Activated CD4-positive, alpha-beta T cell treated with anti-CD3 and anti-CD28 coated beads, Interleukin-2, amount 10 ng/mL, durations not matched to agents 24 days and 14 days (primary cell): ENCODE measurements at regions not wholly inside any gene's neighbourhood (a gene's known extent, or its start where the extent isn't known, plus 50 kb on each side); places are given as distances from the start of the nearest gene placed in this dataset.
A peak's percentile ranks its signal among the peaks of the same experiment; 100 is the strongest.

Experiments
- DNase-seq: peaks from one replicate; pipeline ENCODE4 v3.0.0; 2022
- H3K27ac Mint-ChIP-seq: one replicate; pipeline ENCODE4 v1.8.0; 2022; ENCODE audit warnings: mild to moderate bottlenecking, mixed read lengths
- H3K27me3 Mint-ChIP-seq: one replicate; pipeline ENCODE4 v1.8.0; 2022; ENCODE audit warnings: mixed read lengths
- H3K36me3 Mint-ChIP-seq: one replicate; pipeline ENCODE4 v1.8.0; 2022; ENCODE audit warnings: low read depth, mild to moderate bottlenecking, mixed read lengths
- H3K4me1 Mint-ChIP-seq: one replicate; pipeline ENCODE4 v1.8.0; 2021; ENCODE audit warnings: mixed read lengths
- H3K4me3 Mint-ChIP-seq: one replicate; pipeline ENCODE4 v1.8.0; 2022; ENCODE audit warnings: mild to moderate bottlenecking, moderate library complexity, mixed read lengths
- H3K9me3 Mint-ChIP-seq: one replicate; pipeline ENCODE4 v1.8.0; 2021; ENCODE audit warnings: mixed read lengths
- intact Hi-C: fragments of 100-400 bp; cut with micrococcal nuclease; formaldehyde crosslinking; loops from one replicate; pipeline ENCODE4 v1.15.1; 2023

DNA sequence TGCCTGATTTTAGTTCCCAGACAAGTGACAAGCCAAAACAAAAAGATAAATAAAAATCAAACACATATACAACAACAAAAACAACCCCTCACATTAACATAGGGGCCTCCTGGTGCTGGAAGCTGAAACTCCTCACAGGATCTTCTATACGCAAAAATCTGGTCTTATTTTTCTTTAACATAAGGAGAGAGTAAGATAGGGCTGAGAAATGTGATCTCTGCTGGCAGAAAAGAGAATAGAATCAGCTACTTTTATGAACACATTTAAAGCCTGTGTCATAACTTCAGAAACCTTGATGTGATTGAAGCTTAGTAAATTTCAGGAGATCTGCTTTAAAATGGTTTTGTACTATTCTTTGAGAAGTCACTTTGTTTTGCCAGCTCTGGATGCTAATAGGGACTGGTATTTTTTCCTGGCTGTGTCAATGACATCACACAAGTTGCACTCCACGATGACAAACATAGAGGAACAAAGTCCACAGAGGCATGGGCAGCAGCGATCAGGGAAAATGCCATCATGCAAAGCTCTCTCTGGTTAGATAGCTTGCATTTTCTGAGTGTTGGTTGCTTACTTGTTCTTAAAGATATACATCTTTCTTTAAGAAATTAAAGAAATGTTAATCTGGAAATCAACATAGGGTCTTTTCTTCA lies 176.6 kb upstream of the SP4 start:
- intact Hi-C loops, result loop anchor here (5.0 to 10.0 kb wide), 3 partner anchors 469 to 834 kb away; no protein-coding TSS in a partner anchor
- Mint-ChIP-seq H3K27ac (no peak overlapping the region), H3K27me3 (peaks cover 69% of the 10 kb centered on the region), H3K4me1 (peaks cover 8% of the 10 kb centered on the region), H3K9me3 (no peaks in the 10 kb centered on the region), H3K4me3 (no peak overlapping the region), H3K36me3 (no peaks in the 10 kb centered on the region)
- no peak for DNase-seq

DNA sequence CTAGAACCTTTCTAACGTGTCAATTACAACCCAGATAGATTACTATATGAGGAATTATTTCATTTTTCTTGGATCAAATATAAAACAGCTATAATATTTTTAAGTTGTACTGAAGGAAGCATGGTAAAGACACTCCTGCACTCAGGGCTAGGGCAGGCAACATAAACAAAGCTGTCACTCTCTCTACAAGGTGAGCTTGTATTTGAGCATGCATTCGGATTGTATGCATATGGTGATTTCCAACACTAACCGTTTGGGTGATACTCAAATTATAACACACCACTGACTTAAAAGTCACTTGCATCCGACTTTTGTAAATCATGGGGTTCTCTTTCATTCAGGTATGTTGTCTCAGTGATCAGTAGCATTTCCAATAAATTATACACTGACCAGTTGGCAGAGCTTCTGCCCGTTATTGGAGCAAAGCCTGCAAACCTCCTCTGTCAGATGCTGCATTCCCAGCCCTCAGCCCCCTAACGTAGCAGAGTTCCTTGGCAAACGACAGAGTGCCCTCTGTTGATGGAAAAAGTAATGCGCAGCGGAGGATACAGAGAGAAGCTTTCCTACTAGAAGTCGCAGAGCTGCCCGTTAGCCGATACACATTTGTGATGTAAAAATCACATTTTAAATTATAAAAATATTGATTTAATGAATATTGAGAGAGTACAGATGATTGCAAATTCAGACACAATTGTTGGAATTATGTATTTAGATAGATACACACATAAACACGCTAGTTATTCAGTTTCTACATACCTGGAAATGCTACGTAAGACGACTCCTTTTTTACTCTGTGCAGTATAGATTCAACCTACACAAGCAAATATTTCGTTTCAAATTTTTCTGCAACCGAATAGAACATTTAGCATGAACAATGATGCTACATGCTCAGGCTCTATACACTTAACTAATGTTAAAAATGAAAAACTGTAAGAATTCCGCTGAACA lies 173.9 kb upstream of the SP4 start:
- Mint-ChIP-seq H3K4me3 (peak overlapping the region; percentile 73), H3K27me3 (peaks cover 56% of the 10 kb centered on the region)

DNA sequence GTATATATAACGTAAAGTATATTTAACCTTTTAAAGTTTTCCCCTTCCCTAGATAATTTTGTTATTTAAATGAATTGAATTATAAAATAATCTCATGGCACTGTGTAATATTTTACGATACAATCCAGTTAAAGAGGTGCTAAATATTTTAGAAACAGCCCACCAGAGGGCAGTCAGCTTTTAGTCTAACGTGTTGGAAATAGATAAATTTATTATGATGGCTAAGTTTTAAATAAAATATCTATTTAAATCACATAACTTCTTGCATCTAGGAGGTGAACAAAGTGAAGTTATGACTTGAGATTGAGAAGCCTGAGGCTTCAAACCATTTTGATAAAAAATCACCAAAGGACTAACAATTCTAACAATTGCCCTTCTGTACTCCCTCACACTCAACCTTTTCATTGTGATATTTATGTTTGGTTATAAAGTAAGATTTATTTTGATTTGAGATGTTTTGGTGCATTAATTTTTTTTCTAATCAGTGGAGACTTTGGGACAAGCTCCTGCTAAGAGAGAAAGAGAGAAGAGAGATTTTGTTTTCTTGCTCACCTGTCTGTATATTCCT lies 171.5 kb upstream of the SP4 start:
- intact Hi-C loops, result loop anchor here (1.0 to 10.0 kb wide), 2 partner anchors 511 to 828 kb away; no protein-coding TSS in a partner anchor
- H3K4me3 Mint-ChIP-seq, result no peak overlapping the region
- DNase-seq, result peak; percentile 73
- peaks cover 8% of the 10 kb centered on the region for H3K9me3 Mint-ChIP-seq
- peaks cover 3% of the 10 kb centered on the region for H3K36me3 Mint-ChIP-seq
- H3K27me3 Mint-ChIP-seq, result peaks cover 36% of the 10 kb centered on the region
- peaks cover 8% of the 10 kb centered on the region for H3K4me1 Mint-ChIP-seq
- H3K27ac Mint-ChIP-seq, result no peak overlapping the region

More for the DNA sequence above, 173.9 kb upstream of the SP4 start:
- peaks cover 9% of the 10 kb centered on the region for H3K4me1 Mint-ChIP-seq
- peaks cover 3% of the 10 kb centered on the region for H3K36me3 Mint-ChIP-seq
- H3K9me3 Mint-ChIP-seq, result peaks cover 3% of the 10 kb centered on the region
- intact Hi-C loops, result loop anchor here (2.0 to 10.0 kb wide), 4 partner anchors 253 to 831 kb away; no protein-coding TSS in a partner anchor
- H3K27ac Mint-ChIP-seq, result no peak overlapping the region
- peak; percentile 84 for DNase-seq

DNA sequence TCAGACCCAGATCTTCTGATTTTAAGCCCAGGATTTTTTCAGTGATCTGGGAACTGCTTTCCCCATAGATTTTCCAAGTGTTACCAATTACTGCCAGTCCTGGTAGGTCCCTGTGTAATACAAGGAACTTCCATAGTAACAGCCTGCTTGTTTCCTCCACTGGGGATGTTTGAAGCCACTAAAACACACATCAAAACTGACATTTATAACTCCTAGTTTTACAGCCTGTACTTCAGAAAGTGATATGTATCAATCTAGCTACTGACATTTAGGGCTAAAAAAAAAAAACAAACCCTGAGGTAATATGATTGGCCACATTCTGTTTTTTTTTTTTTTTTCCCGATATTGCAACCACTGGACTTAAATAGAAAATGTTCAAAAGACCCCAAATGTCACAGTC lies 166.9 kb upstream of the SP4 start:
- no peak for DNase-seq
- Mint-ChIP-seq H3K4me3 (no peak overlapping the region), H3K4me1 (peaks cover 9% of the 10 kb centered on the region), H3K36me3 (peaks cover 4% of the 10 kb centered on the region), H3K9me3 (peaks cover 8% of the 10 kb centered on the region), H3K27me3 (no peaks in the 10 kb centered on the region), H3K27ac (no peak overlapping the region)
- intact Hi-C loops, result loop anchor here (2.0 to 5.0 kb wide), 2 partner anchors 166 to 266 kb away; no protein-coding TSS in a partner anchor

DNA sequence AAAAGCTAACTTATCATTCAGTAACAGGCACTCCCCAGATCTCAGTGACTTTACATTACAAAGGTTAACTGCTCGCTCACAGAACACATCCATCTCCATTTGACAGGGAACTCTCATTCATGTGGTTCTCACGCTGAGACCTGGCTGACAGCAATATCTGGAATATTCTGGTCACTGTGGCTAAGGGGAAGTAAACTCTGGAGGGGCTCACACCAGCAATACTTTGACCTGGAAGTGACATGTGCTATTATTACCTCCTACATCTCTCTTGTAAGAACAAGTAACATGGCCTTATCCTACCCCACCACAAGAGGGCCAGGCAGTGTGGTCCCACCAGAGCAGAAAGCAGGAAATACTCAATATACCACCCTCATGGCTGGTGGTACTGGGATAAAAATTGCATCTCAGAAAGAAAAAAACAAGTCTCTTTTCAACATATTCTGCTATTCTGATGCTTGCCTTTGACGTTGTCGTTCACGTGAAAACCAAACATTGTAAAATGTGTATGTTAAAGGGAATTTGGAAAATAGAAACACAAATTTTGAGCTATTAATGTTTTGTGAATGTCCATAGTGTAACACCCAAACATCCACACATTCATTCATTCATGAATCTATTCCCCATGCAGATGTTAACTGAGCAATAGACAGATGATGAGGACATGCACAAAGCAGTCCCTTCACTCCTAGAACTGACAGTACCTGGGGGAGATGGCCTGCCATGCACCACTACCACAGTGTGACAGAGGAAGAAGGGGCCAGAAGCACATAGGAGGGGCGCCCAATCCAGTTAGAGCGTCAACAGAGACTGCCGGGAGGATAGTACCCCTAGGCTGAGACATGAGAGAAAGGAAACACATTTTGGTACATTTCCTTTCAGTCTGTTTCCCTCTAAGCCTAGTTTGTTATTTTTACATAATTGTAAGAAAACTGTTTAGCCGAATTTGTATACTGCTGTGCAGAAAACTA lies 166.0 kb upstream of the SP4 start:
- Mint-ChIP-seq H3K4me3 (no peak overlapping the region), H3K4me1 (peaks cover 7% of the 10 kb centered on the region), H3K36me3 (peaks cover 4% of the 10 kb centered on the region), H3K27ac (no peak overlapping the region), H3K9me3 (peaks cover 8% of the 10 kb centered on the region), H3K27me3 (no peaks in the 10 kb centered on the region)
- intact Hi-C loops, result loop anchor here (2.0 to 5.0 kb wide), 2 partner anchors 165 to 265 kb away; no protein-coding TSS in a partner anchor
- DNase-seq, result peak; percentile 80

DNA sequence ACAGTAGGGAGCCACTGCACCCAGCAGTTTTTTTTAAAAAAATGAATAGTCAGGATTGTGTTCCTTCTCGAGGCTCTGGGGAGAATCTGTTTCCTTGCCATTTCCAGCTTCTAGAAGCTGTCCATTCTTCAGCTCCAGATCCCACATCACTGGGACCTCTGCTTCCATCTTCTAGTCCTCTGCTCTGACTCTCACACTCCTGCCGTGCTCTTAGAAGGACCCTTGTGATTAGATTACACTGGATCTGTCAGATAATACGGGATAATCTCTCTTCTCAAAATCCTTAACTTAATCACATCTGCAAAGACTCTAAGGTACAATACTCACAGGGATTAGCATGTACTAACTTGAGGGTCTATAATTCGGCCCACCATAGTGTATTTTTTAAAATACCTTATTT lies 158.9 kb upstream of the SP4 start:
- Mint-ChIP-seq H3K4me1 (no peaks in the 10 kb centered on the region), H3K27me3 (no peaks in the 10 kb centered on the region), H3K27ac (no peak overlapping the region), H3K4me3 (no peak overlapping the region), H3K36me3 (peaks cover under 1% of the 10 kb centered on the region), H3K9me3 (no peaks in the 10 kb centered on the region)
- intact Hi-C loops, result no loop called here
- DNase-seq, result no peak

DNA sequence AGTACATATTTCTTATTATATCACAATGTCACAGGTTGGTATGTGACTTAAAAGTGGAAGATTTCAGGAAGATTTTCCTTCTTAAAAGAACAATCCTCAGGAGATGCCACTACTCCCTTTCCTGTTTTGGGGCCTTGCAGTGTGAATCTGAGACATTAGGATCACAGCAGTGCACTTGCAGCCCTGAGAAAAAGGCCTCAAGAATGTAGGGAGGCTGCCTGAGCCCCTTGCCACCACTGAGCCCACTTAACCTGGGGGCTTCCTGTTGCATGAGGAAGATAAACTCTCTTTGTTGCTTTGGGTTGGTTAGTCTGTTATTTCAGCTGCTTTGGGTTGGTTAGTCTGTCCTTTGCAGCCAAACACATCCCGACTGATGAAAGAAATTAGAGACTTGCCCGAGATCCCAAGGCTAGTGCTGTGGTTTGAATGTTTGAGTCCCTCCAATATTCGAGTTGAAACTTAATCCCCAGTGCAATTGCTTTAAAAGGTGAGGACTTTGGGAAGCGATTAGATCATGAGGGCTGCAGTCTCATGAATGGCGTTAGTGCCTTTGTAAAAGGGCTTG lies 151.3 kb upstream of the SP4 start:
- Mint-ChIP-seq H3K36me3 (peaks cover 9% of the 10 kb centered on the region), H3K27ac (no peak overlapping the region), H3K4me3 (no peak overlapping the region), H3K4me1 (peaks cover 5% of the 10 kb centered on the region), H3K9me3 (peaks cover 11% of the 10 kb centered on the region), H3K27me3 (peaks cover 1% of the 10 kb centered on the region)
- DNase-seq, result no peak
- intact Hi-C loops, result no loop called here

DNA sequence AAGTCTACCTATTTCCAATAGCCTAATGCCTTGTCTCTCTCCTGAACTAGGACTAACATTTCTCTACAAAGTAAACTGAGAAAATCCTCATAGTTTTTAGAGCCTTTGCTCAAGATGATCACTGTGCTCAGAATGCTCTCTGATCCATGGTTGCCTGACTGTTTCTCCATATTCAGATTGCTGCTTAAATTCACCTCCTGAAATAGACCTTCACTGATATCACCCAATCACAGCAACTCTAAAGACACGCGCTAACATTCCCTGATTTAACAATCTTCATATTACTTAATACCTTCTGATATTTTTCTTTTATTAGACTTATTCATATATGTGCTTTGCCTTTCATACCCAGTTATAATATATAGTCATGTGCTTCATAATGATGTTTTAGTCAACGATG lies 148.9 kb upstream of the SP4 start:
- no peak overlapping the region for H3K4me3 Mint-ChIP-seq
- no peak for DNase-seq
- H3K4me1 Mint-ChIP-seq, result peaks cover 7% of the 10 kb centered on the region
- H3K27me3 Mint-ChIP-seq, result peaks cover 1% of the 10 kb centered on the region
- intact Hi-C loops, result no loop called here
- H3K27ac Mint-ChIP-seq, result no peak overlapping the region
- H3K36me3 Mint-ChIP-seq, result peaks cover 9% of the 10 kb centered on the region
- peaks cover 16% of the 10 kb centered on the region for H3K9me3 Mint-ChIP-seq

DNA sequence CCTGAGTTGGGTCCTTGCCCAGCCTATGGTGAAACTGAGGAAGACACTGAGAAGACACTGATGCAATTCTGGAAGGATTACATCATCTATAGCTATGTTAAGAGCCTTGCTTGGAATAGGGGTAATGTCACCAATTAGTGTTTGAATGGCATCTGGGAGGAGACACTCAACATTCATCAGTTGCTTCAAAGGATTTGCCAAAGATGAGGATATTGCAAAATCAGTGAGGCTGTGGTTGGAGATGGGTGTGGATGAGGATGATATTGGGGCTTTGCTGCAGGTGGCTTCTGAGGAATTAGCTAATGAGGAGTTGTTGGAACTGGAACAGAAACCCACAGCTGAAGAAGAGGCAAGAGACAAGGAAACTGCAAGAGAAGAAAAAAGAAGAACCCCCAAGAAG lies 146.7 kb upstream of the SP4 start:
- no peaks in the 10 kb centered on the region for H3K27me3 Mint-ChIP-seq
- peaks cover 16% of the 10 kb centered on the region for H3K9me3 Mint-ChIP-seq
- peaks cover 9% of the 10 kb centered on the region for H3K36me3 Mint-ChIP-seq
- peak overlapping the region; percentile 1 for H3K27ac Mint-ChIP-seq
- intact Hi-C loops, result no loop called here
- peaks cover 7% of the 10 kb centered on the region for H3K4me1 Mint-ChIP-seq
- no peak overlapping the region for H3K4me3 Mint-ChIP-seq
- no peak for DNase-seq

DNA sequence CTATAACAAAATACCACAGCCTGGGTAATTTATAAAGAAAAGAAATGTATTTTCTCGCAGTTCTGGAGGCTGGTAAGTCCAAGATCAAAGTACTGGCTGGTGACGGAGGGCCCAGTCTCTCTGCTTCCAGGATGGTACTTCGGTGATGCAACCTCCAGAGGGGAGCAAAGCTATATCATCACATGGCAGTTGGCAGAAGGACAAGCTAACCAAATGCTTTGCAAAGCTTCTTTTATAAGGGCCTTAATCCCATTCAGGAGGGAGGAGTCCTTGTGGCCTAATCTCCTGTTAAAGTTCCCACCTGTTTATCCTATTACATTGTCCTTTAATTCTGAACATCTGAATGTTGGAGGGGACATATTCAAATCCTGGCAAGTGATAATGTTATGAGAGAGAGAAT lies 134.1 kb upstream of the SP4 start:
- H3K27ac Mint-ChIP-seq, result no peak overlapping the region
- intact Hi-C loops, result no loop called here

DNA sequence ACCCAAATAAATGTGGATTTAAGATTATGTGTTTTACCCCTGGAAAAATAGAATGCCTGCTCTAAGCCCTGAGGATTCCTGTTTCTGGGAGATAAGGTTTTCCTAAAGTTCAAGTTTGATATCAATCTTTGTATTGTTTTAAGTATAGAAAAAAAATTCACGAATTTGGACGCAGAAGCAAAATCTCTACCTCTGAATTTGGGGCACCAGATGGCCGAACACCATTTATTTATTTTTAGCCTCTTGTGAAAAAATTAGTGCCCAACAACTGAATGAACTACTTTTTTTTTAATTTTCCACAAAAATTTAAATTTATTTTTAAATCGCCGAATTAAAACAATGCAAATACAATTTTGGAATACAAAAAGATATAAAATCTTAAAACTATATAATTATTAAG lies 128.1 kb upstream of the SP4 start:
- peaks cover 6% of the 10 kb centered on the region for H3K9me3 Mint-ChIP-seq
- H3K4me3 Mint-ChIP-seq, result no peak overlapping the region
- H3K36me3 Mint-ChIP-seq, result no peaks in the 10 kb centered on the region
- intact Hi-C loops, result no loop called here
- no peak for DNase-seq
- no peaks in the 10 kb centered on the region for H3K4me1 Mint-ChIP-seq
- no peak overlapping the region for H3K27ac Mint-ChIP-seq
- peaks cover under 1% of the 10 kb centered on the region for H3K27me3 Mint-ChIP-seq

More for the DNA sequence above, 134.1 kb upstream of the SP4 start:
- H3K4me1 Mint-ChIP-seq, result peaks cover 2% of the 10 kb centered on the region
- H3K27me3 Mint-ChIP-seq, result peaks cover 1% of the 10 kb centered on the region
- no peak overlapping the region for H3K4me3 Mint-ChIP-seq
- H3K36me3 Mint-ChIP-seq, result no peaks in the 10 kb centered on the region
- DNase-seq, result no peak
- H3K9me3 Mint-ChIP-seq, result peaks cover 3% of the 10 kb centered on the region

DNA sequence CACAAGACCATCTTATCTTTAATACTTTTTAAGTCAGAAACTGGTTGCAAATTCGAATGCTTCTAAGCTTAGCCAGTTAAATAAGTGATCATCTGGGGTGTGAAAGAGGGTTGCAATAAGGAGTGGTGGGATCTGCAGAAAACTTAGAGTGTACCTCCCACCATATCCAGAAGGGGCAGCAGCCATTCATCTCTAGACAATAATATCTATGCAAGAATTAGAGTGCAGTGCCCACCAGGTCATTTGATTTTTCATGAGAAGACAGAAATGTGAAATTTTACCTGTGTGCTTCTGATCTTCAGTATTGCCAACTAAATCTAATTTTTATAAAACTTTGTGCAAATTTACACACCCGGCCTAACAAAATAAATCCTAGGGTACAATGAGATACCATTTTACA lies 127.2 kb upstream of the SP4 start:
- no peak for DNase-seq

More for the DNA sequence above, 127.2 kb upstream of the SP4 start:
- Mint-ChIP-seq H3K4me1 (peaks cover 7% of the 10 kb centered on the region), H3K27ac (no peak overlapping the region), H3K9me3 (peaks cover 6% of the 10 kb centered on the region), H3K36me3 (peaks cover 1% of the 10 kb centered on the region), H3K27me3 (no peaks in the 10 kb centered on the region), H3K4me3 (no peak overlapping the region)
- intact Hi-C loops, result no loop called here
